Erythroblast (primary cell): ENCODE measurements at regions not wholly inside any gene's neighbourhood (a gene's known extent, or its start where the extent isn't known, plus 50 kb on each side); places are given as distances from the start of the nearest gene placed in this dataset.
"Not testable (repeated sequence)": the region's sequence is repeated elsewhere in the genome, so short reads cannot be mapped to it uniquely, and the experiment has no call there.

ENCODE experiments used
- GATA1 ChIP-seq: IDR thresholded peaks from 2 replicates; pipeline ENCODE4 v1.6.1; 2011; ENCODE audit warnings: low read depth, mild to moderate bottlenecking, control low read depth, low read length, moderate library complexity
- POLR2A ChIP-seq: IDR thresholded peaks from 2 replicates; pipeline ENCODE4 v1.6.1; 2011; ENCODE audit warnings: mild to moderate bottlenecking, low read length

GRCh38 chr2:16379061-16379460, 286.6 kb downstream of the CYRIA start:
- not testable (repeated sequence) for TF ChIP-seq POLR2A, GATA1
